KMS-11 (cell line): ENCODE measurements at regions not wholly inside any gene's neighbourhood (a gene's known extent, or its start where the extent isn't known, plus 50 kb on each side); places are given as distances from the start of the nearest gene placed in this dataset.

Experiments used
- H2AFZ ChIP-seq: fragments of 200-600 bp; sonication (generic); 2 replicates; pipeline ENCODE4 v1.6.1; 2016; ENCODE audit warnings: antibody characterized with exemption, mixed run types, low read depth
- H3K27ac ChIP-seq: fragments of 200-600 bp; sonication (generic); 2 replicates; pipeline ENCODE4 v1.6.1; 2016; ENCODE audit warnings: mild to moderate bottlenecking, mixed run types
- H3K27me3 ChIP-seq: fragments of 200-600 bp; sonication (generic); 2 replicates; pipeline ENCODE4 v1.6.1; 2017; ENCODE audit warnings: mild to moderate bottlenecking, low read depth, mixed run types, moderate library complexity; ENCODE audit not compliant: insufficient read depth
- H3K36me3 ChIP-seq: fragments of 200-600 bp; sonication (generic); 2 replicates; pipeline ENCODE4 v1.6.1; 2017; ENCODE audit warnings: mild to moderate bottlenecking, mixed run types; ENCODE audit not compliant: insufficient read depth
- H3K4me1 ChIP-seq: fragments of 200-600 bp; sonication (generic); 2 replicates; pipeline ENCODE4 v1.6.1; 2016; ENCODE audit warnings: mild to moderate bottlenecking, low read depth, mixed run types; ENCODE audit not compliant: poor library complexity, severe bottlenecking
- H3K4me2 ChIP-seq: fragments of 200-600 bp; sonication (generic); 2 replicates; pipeline ENCODE4 v1.7.0; 2016; ENCODE audit warnings: mild to moderate bottlenecking, mixed run types
- H3K4me3 ChIP-seq: fragments of 200-600 bp; sonication (generic); IDR thresholded peaks from 2 replicates; pipeline ENCODE4 v1.6.1; 2017; ENCODE audit warnings: low read depth, low read length, mixed read lengths; ENCODE audit not compliant: insufficient read depth
- H3K79me2 ChIP-seq: fragments of 200-600 bp; sonication (generic); 2 replicates; pipeline ENCODE4 v1.6.1; 2016; ENCODE audit warnings: low read depth, mixed run types; ENCODE audit not compliant: insufficient read depth
- H3K9ac ChIP-seq: fragments of 200-600 bp; sonication (generic); 2 replicates; pipeline ENCODE4 v1.6.1; 2016; ENCODE audit warnings: mild to moderate bottlenecking, mixed run types
- H4K20me1 ChIP-seq: fragments of 200-600 bp; sonication (generic); 2 replicates; pipeline ENCODE4 v1.6.1; 2016; ENCODE audit warnings: mild to moderate bottlenecking, mixed run types; ENCODE audit not compliant: insufficient read depth
- CTCF ChIP-seq: fragments of 200-600 bp; sonication (generic); conservative IDR thresholded peaks from 2 replicates; pipeline ENCODE4 v1.6.1; 2017; ENCODE audit warnings: low read depth, mild to moderate bottlenecking, antibody characterized with exemption, low read length, moderate library complexity, mixed read lengths

- Histone ChIP-seq H3K36me3 (no peaks in the 10 kb centered on the region), H3K4me2 (no peak overlapping the region), H4K20me1 (no peaks in the 10 kb centered on the region), H3K27ac (no peak overlapping the region), H3K79me2 (no peaks in the 10 kb centered on the region), H3K4me3 (no peak overlapping the region), H2AFZ (no peak overlapping the region), H3K4me1 (peaks cover 10% of the 10 kb centered on the region), H3K9ac (no peak overlapping the region), H3K27me3 (no peaks in the 10 kb centered on the region)
- TF ChIP-seq CTCF, result no peak
These were observed 164.4 kb downstream of the ETAA1 start for GRCh38 chr2:67561457-67561965.

- no peaks in the 10 kb centered on the region for H3K79me2 ChIP-seq
- peaks cover 10% of the 10 kb centered on the region for H3K4me1 ChIP-seq
- no peak overlapping the region for H3K9ac ChIP-seq
- H3K27me3 ChIP-seq, result no peaks in the 10 kb centered on the region
- no peak overlapping the region for H2AFZ ChIP-seq
- no peaks in the 10 kb centered on the region for H3K36me3 ChIP-seq
- H3K27ac ChIP-seq, result no peak overlapping the region
- TF ChIP-seq CTCF, result no peak
- no peak overlapping the region for H3K4me2 ChIP-seq
- no peak overlapping the region for H3K4me3 ChIP-seq
- no peaks in the 10 kb centered on the region for H4K20me1 ChIP-seq
These were observed 166.9 kb downstream of the ETAA1 start for GRCh38 chr2:67564076-67564475.

GRCh38 chr2:67564626-67565025 is 167.5 kb downstream of the ETAA1 start:
- H2AFZ ChIP-seq, result no peak overlapping the region
- TF ChIP-seq CTCF, result no peak
- H3K27ac ChIP-seq, result no peak overlapping the region
- peaks cover 10% of the 10 kb centered on the region for H3K4me1 ChIP-seq
- no peaks in the 10 kb centered on the region for H3K79me2 ChIP-seq
- no peaks in the 10 kb centered on the region for H3K27me3 ChIP-seq
- H3K4me2 ChIP-seq, result no peak overlapping the region
- no peaks in the 10 kb centered on the region for H4K20me1 ChIP-seq
- no peak overlapping the region for H3K9ac ChIP-seq
- H3K4me3 ChIP-seq, result no peak overlapping the region
- no peaks in the 10 kb centered on the region for H3K36me3 ChIP-seq

- no peak for TF ChIP-seq CTCF
- peaks cover 10% of the 10 kb centered on the region for H3K4me1 ChIP-seq
- no peaks in the 10 kb centered on the region for H3K27me3 ChIP-seq
- no peak overlapping the region for H3K4me3 ChIP-seq
- H3K79me2 ChIP-seq, result no peaks in the 10 kb centered on the region
- no peak overlapping the region for H2AFZ ChIP-seq
- no peaks in the 10 kb centered on the region for H3K36me3 ChIP-seq
- no peak overlapping the region for H3K27ac ChIP-seq
- no peak overlapping the region for H3K4me2 ChIP-seq
- H4K20me1 ChIP-seq, result no peaks in the 10 kb centered on the region
- H3K9ac ChIP-seq, result no peak overlapping the region
These were observed 168.1 kb downstream of the ETAA1 start for GRCh38 chr2:67565262-67565661.

GRCh38 chr2:67565761-67566160 is 168.6 kb downstream of the ETAA1 start:
- Histone ChIP-seq H3K27me3 (no peaks in the 10 kb centered on the region), H3K27ac (no peak overlapping the region), H3K79me2 (no peaks in the 10 kb centered on the region), H3K4me1 (peaks cover 10% of the 10 kb centered on the region), H3K9ac (no peak overlapping the region), H3K4me3 (no peak overlapping the region), H2AFZ (no peak overlapping the region), H4K20me1 (no peaks in the 10 kb centered on the region), H3K36me3 (no peaks in the 10 kb centered on the region), H3K4me2 (no peak overlapping the region)
- TF ChIP-seq CTCF, result no peak
